H9 (cell line): ENCODE measurements at regions not wholly inside any gene's neighbourhood (a gene's known extent, or its start where the extent isn't known, plus 50 kb on each side); places are given as distances from the start of the nearest gene placed in this dataset.

Experiments
- DNase-seq: peaks from one replicate; pipeline ENCODE4 v3.0.0-alpha.2; 2017
- H2AFZ ChIP-seq: one replicate; pipeline ENCODE4 v1.6.1; 2013; ENCODE audit warnings: mild to moderate bottlenecking, low read length, control low read depth, moderate library complexity
- H2AK5ac ChIP-seq: 2 replicates; pipeline ENCODE4 v1.6.1; 2013; ENCODE audit warnings: low read length, control low read depth, mixed read lengths; ENCODE audit not compliant: insufficient read length
- H2BK120ac ChIP-seq: one replicate; pipeline ENCODE4 v1.6.1; 2013; ENCODE audit warnings: low read depth, mild to moderate bottlenecking, low read length, control low read depth, inconsistent platforms; ENCODE audit not compliant: poor library complexity, severe bottlenecking
- H2BK12ac ChIP-seq: 2 replicates; pipeline ENCODE4 v1.6.1; 2013; ENCODE audit warnings: low read length, control low read depth, mixed read lengths, low read depth; ENCODE audit not compliant: insufficient read length
- H2BK15ac ChIP-seq: 2 replicates; pipeline ENCODE4 v1.6.1; 2013; ENCODE audit warnings: low read depth, low read length, control low read depth
- H2BK20ac ChIP-seq: one replicate; pipeline ENCODE4 v1.6.1; 2013; ENCODE audit warnings: low read depth, mild to moderate bottlenecking, low read length, control low read depth, inconsistent platforms; ENCODE audit not compliant: poor library complexity, severe bottlenecking
- H2BK5ac ChIP-seq: 2 replicates; pipeline ENCODE4 v1.6.1; 2013; ENCODE audit warnings: low read length, control low read depth, mixed read lengths; ENCODE audit not compliant: insufficient read length
- H3K14ac ChIP-seq: 2 replicates; pipeline ENCODE4 v1.6.1; 2013; ENCODE audit warnings: low read length, control low read depth; ENCODE audit not compliant: insufficient read depth
- H3K18ac ChIP-seq: 2 replicates; pipeline ENCODE4 v1.6.1; 2013; ENCODE audit warnings: low read depth, mild to moderate bottlenecking, mixed read lengths, low read length, control low read depth; ENCODE audit not compliant: insufficient read length
- H3K23ac ChIP-seq: 2 replicates; pipeline ENCODE4 v1.6.1; 2013; ENCODE audit warnings: low read length, control low read depth, mixed read lengths, low read depth; ENCODE audit not compliant: insufficient read length
- H3K23me2 ChIP-seq: 2 replicates; pipeline ENCODE4 v1.6.1; 2013; ENCODE audit warnings: low read depth, mild to moderate bottlenecking, mixed read lengths, low read length, control low read depth; ENCODE audit not compliant: insufficient read length, poor library complexity, severe bottlenecking
- H3K27ac ChIP-seq: 2 replicates; pipeline ENCODE4 v1.5.1; 2013; ENCODE audit warnings: low read length, control low read depth, mixed read lengths, low read depth; ENCODE audit not compliant: insufficient read length
- H3K27me3 ChIP-seq: 2 replicates; pipeline ENCODE4 v1.6.1; 2013; ENCODE audit warnings: low read length, control low read depth, inconsistent platforms; ENCODE audit not compliant: insufficient read depth
- H3K4ac ChIP-seq: 2 replicates; pipeline ENCODE4 v1.6.1; 2013; ENCODE audit warnings: low read depth, mild to moderate bottlenecking, control low read depth, inconsistent platforms, low read length, moderate library complexity
- H3K4me1 ChIP-seq: 2 replicates; pipeline ENCODE4 v1.6.1; 2013; ENCODE audit warnings: low read length, control low read depth, inconsistent platforms; ENCODE audit not compliant: insufficient read depth
- H3K4me2 ChIP-seq: 2 replicates; pipeline ENCODE4 v1.6.1; 2013; ENCODE audit warnings: low read length, control low read depth, mixed read lengths; ENCODE audit not compliant: insufficient read length, insufficient read depth
- H3K56ac ChIP-seq: 2 replicates; pipeline ENCODE4 v1.6.1; 2013; ENCODE audit warnings: low read depth, mild to moderate bottlenecking, mixed read lengths, low read length, control low read depth; ENCODE audit not compliant: insufficient read length
- H3K79me1 ChIP-seq: 2 replicates; pipeline ENCODE4 v1.6.1; 2013; ENCODE audit warnings: low read depth, mild to moderate bottlenecking, moderate library complexity, low read length, control low read depth, inconsistent platforms; ENCODE audit not compliant: insufficient read depth, poor library complexity, severe bottlenecking
- H3K79me2 ChIP-seq: 2 replicates; pipeline ENCODE4 v1.6.1; 2013; ENCODE audit warnings: low read length, control low read depth, inconsistent platforms; ENCODE audit not compliant: insufficient read depth
- H3K9ac ChIP-seq: 2 replicates; pipeline ENCODE4 v1.6.1; 2013; ENCODE audit warnings: low read length, control low read depth, mixed read lengths; ENCODE audit not compliant: insufficient read length; ENCODE audit errors: extremely low read depth
- H3K9me3 ChIP-seq: one replicate; pipeline ENCODE4 v1.6.1; 2013; ENCODE audit warnings: low read depth, low read length, inconsistent platforms; ENCODE audit not compliant: control insufficient read depth
- H3T11ph ChIP-seq: one replicate; pipeline ENCODE4 v1.6.1; 2013; ENCODE audit warnings: mild to moderate bottlenecking, low read length, control low read depth, inconsistent platforms
- H4K20me1 ChIP-seq: one replicate; pipeline ENCODE4 v1.6.1; 2013; ENCODE audit not compliant: control insufficient read depth, insufficient read length, insufficient read depth
- H4K5ac ChIP-seq: 2 replicates; pipeline ENCODE4 v1.6.1; 2013; ENCODE audit warnings: low read depth, mild to moderate bottlenecking, mixed read lengths, low read length, control low read depth; ENCODE audit not compliant: insufficient read length
- H4K8ac ChIP-seq: replicated peaks from 2 replicates; pipeline ENCODE4 v1.6.1; 2013; ENCODE audit warnings: low read length, control low read depth, mixed read lengths, low read depth; ENCODE audit not compliant: insufficient read length
- H4K91ac ChIP-seq: 2 replicates; pipeline ENCODE4 v1.6.1; 2013; ENCODE audit warnings: low read depth, mild to moderate bottlenecking, moderate library complexity, mixed read lengths, low read length, control low read depth; ENCODE audit not compliant: insufficient read length
- H3K27ac Mint-ChIP-seq, 3 experiments: 2 replicates in 2 of 3; 3 replicates in 1 of 3; pipeline ENCODE4 v1.8.0; 2020 to 2021; ENCODE audit warnings: mixed read lengths in 3 of 3, mild to moderate bottlenecking in 1 of 3, moderate library complexity in 1 of 3
- H3K27me3 Mint-ChIP-seq: 2 replicates; pipeline ENCODE4 v1.8.0; 2021; ENCODE audit warnings: low read depth, mild to moderate bottlenecking, moderate library complexity, mixed read lengths
- H3K36me3 Mint-ChIP-seq, 3 experiments: 2 replicates in 2 of 3; 3 replicates in 1 of 3; pipeline ENCODE4 v1.8.0; 2020 to 2021; ENCODE audit warnings: low read depth in 3 of 3, mixed read lengths in 3 of 3; ENCODE audit not compliant: insufficient read depth in 1 of 3
- H3K4me1 Mint-ChIP-seq, 2 experiments: 2 replicates each; pipeline ENCODE4 v1.8.0; 2020; ENCODE audit warnings: mixed read lengths in 2 of 2
- H3K4me3 Mint-ChIP-seq, 2 experiments: 2 replicates in 1 of 2; 3 replicates in 1 of 2; pipeline ENCODE4 v1.8.0; 2020 to 2021; ENCODE audit warnings: mild to moderate bottlenecking in 2 of 2, mixed read lengths in 2 of 2, moderate library complexity in 1 of 2
- H3K9me3 Mint-ChIP-seq, 2 experiments: 2 replicates in 1 of 2; 3 replicates in 1 of 2; pipeline ENCODE4 v1.8.0; 2020; ENCODE audit warnings: mild to moderate bottlenecking in 2 of 2, mixed read lengths in 2 of 2, moderate library complexity in 1 of 2
- WGBS: extraction: QIAGEN DNeasy Blood & Tissue Kit; methylation state at CpG from one replicate; pipeline ENCODE4 v1.1.7; 2013; ENCODE audit warnings: missing lambda C conversion rate, low lambda C conversion rate, mixed read lengths; ENCODE audit not compliant: insufficient read length; ENCODE audit errors: extremely low coverage; 5-methylcytosine and 5-hydroxymethylcytosine counted together
- TF ChIP-seq, protein P1 (sequence below): fragments of 200-600 bp; sonication (generic); conservative IDR thresholded peaks from 3 replicates; pipeline ENCODE4 v1.8.0; 2021; ENCODE audit warnings: antibody characterized with exemption, mild to moderate bottlenecking

DNA sequence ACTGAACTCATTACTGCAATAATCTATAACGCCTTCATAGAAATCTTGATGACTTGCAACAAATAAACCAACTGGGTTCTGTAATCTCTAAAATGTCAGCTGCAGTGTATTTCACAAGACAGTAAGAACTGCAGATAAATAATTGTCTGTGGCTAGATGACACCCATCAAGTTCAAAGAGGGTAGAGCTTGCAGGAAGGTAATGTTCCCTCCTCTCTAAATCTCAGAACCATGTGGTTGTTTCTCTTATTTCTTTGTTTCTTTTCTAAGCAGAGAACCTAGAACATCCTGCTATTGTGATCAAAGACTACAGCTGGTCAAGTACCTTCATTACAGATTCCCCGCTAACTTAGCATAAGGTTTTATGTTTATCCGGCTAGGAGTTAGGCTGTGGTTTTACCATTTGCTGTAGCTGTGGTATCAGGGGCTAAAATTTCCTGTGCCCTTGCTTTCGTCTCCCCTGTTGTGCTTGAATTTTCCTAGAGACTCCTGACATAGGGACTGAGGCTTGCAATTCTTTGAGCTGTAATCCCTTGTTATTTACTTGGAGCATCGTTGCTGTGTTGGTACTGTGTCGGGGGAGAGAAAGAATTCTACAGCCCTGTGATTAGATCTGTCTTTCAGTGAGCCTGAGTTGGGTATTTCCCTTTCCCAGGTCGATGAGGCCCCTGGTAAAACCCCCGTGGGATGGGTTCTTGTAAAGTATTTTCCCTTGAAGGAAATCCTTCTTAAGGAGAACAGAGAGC, 253.1 kb upstream of the BTG1 start:
- Histone ChIP-seq H2BK5ac (no peak overlapping the region), H3K4me2 (no peak overlapping the region), H3K23me2 (no peaks in the 10 kb centered on the region), H3K27me3 (no peaks in the 10 kb centered on the region), H3K27ac (no peak overlapping the region), H3K14ac (no peak overlapping the region), H3K79me2 (no peaks in the 10 kb centered on the region), H3T11ph (no peak overlapping the region), H3K56ac (no peak overlapping the region), H2BK15ac (no peak overlapping the region), H4K91ac (no peak overlapping the region), H3K9me3 (peaks cover under 1% of the 10 kb centered on the region), H3K9ac (no peak overlapping the region), H2BK20ac (no peak overlapping the region), H3K18ac (no peak overlapping the region), H4K5ac (no peak overlapping the region), H2BK120ac (no peak overlapping the region), H2AFZ (no peak overlapping the region), H3K79me1 (no peaks in the 10 kb centered on the region), H3K4me1 (no peaks in the 10 kb centered on the region), H2BK12ac (no peak overlapping the region), H2AK5ac (no peak overlapping the region), H4K8ac (no peak overlapping the region), H3K4ac (no peak overlapping the region), H3K23ac (no peak overlapping the region), H4K20me1 (no peaks in the 10 kb centered on the region)
- Mint-ChIP-seq H3K27me3 (peaks cover 5% of the 10 kb centered on the region; the same call in 1 of the 2 replicates), H3K4me3 (no peak overlapping the region), H3K9me3 (peaks cover 16 to 18% of the 10 kb centered on the region in 2 experiments), H3K4me1 (peaks cover 11 to 15% of the 10 kb centered on the region in 2 experiments; a peak in 3 of 4 replicates), H3K36me3 (peaks cover 3 to 18% (median 15%) of the 10 kb centered on the region in 3 experiments), H3K27ac (peak overlapping the region in 2 of 3 experiments; percentile 45 to 72; a peak in 1 of 7 replicates)
- TF ChIP-seq, protein P1, sequence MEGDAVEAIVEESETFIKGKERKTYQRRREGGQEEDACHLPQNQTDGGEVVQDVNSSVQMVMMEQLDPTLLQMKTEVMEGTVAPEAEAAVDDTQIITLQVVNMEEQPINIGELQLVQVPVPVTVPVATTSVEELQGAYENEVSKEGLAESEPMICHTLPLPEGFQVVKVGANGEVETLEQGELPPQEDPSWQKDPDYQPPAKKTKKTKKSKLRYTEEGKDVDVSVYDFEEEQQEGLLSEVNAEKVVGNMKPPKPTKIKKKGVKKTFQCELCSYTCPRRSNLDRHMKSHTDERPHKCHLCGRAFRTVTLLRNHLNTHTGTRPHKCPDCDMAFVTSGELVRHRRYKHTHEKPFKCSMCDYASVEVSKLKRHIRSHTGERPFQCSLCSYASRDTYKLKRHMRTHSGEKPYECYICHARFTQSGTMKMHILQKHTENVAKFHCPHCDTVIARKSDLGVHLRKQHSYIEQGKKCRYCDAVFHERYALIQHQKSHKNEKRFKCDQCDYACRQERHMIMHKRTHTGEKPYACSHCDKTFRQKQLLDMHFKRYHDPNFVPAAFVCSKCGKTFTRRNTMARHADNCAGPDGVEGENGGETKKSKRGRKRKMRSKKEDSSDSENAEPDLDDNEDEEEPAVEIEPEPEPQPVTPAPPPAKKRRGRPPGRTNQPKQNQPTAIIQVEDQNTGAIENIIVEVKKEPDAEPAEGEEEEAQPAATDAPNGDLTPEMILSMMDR: no peak
- no CpG with 5 or more reads among the region's 8 CpGs for WGBS
- DNase-seq: no peak
